GM18498 (cell line): ENCODE measurements at regions not wholly inside any gene's neighbourhood (a gene's known extent, or its start where the extent isn't known, plus 50 kb on each side); places are given as distances from the start of the nearest gene placed in this dataset.

Source experiments
- ATAC-seq: cut with Tn5 transposase; IDR thresholded peaks from one replicate; pipeline ENCODE4 v1.9.1; 2021; ENCODE audit warnings: mild to moderate bottlenecking, moderate library complexity; ENCODE audit not compliant: unreplicated experiment

- no peak for ATAC-seq
These were observed 88.1 kb upstream of the IGLL5 start for GRCh38 chr22:22799561-22799960.

GRCh38 chr22:22800716-22801115 lies 86.9 kb upstream of the IGLL5 start:
- ATAC-seq = no peak

- ATAC-seq = no peak
These were observed 85.2 kb upstream of the IGLL5 start for GRCh38 chr22:22802339-22802970.

- no peak for ATAC-seq
These were observed 84.2 kb upstream of the IGLL5 start for GRCh38 chr22:22803285-22803853.

- ATAC-seq = no peak
These were observed 77.6 kb upstream of the IGLL5 start for GRCh38 chr22:22810018-22810427.

- ATAC-seq = no peak
These were observed 77.1 kb upstream of the IGLL5 start for GRCh38 chr22:22810471-22810870.

- ATAC-seq = no peak
These were observed 76.3 kb upstream of the IGLL5 start for GRCh38 chr22:22811016-22812009.

GRCh38 chr22:22812031-22812905 lies 75.3 kb upstream of the IGLL5 start:
- ATAC-seq = no peak

GRCh38 chr22:22813126-22814075 lies 74.2 kb upstream of the IGLL5 start:
- no peak for ATAC-seq

- ATAC-seq = no peak
These were observed 72.8 kb upstream of the IGLL5 start for GRCh38 chr22:22814666-22815396.

- no peak for ATAC-seq
These were observed 72.0 kb upstream of the IGLL5 start for GRCh38 chr22:22815397-22816170.

- ATAC-seq = no peak
These were observed 71.5 kb upstream of the IGLL5 start for GRCh38 chr22:22816171-22816514.

- ATAC-seq = no peak
These were observed 70.7 kb upstream of the IGLL5 start for GRCh38 chr22:22816766-22817410.

- ATAC-seq = no peak
These were observed 70.0 kb upstream of the IGLL5 start for GRCh38 chr22:22817468-22818201.

- no peak for ATAC-seq
These were observed 69.4 kb upstream of the IGLL5 start for GRCh38 chr22:22818202-22818538.

- peak; percentile 76 for ATAC-seq
These were observed 68.5 kb upstream of the IGLL5 start for GRCh38 chr22:22818861-22819855.
